ENCODE measurements at regions not wholly inside any gene's neighbourhood (a gene's known extent, or its start where the extent isn't known, plus 50 kb on each side); places are given as distances from the start of the nearest gene placed in this dataset.

DNA sequence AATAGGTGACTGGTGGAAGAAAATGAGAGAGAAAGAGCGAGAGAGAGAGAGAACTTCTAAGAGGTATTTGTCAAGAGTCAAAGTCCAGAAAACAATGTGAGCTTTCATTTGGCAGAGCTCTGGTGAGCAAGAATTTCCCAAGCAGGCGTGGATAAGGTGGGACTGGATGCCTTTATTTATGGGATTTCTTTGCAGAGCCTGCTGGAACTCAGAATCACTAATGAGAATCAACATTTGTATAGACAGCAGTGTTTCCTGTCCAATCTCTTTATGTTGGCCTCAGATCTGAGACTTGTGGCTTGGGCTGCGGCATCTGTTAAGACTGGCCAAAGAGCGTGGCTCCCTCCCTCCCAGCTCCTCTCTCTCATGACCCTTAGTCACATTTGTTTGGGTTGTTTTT, 67.9 kb upstream of the TBL1X start:
- POLR2A ChIA-PET (ENCODE audit: partially characterized antibody) = no interaction called here
- Histone ChIP-seq H3K27ac (ENCODE audit: low read depth, low read length) (no peak overlapping the region), H2AFZ (ENCODE audit: low read length) (no peak overlapping the region), H3K27me3 (replicated peaks in 1 of 4; ENCODE audit: control insufficient read depth in 3 of 4, extremely low read depth in 1 of 4, insufficient read depth in 3 of 4, low read length in 3 of 4) (no peaks in the 10 kb centered on the region), H3K4me3 (ENCODE audit: extremely low read depth in 1 of 4, insufficient read depth in 2 of 4, low read depth in 3 of 4, low read length in 4 of 4) (no peak overlapping the region), H3K79me1 (ENCODE audit: low read depth, low read length) (no peaks in the 10 kb centered on the region), H3K36me3 (ENCODE audit: control insufficient read depth in 2 of 4, insufficient read depth in 4 of 4, low read length in 3 of 4) (no peaks in the 10 kb centered on the region), H2BK120ac (replicated peaks; ENCODE audit: low read depth, low read length) (no peak overlapping the region), H3K79me2 (ENCODE audit: control insufficient read depth in 1 of 2, insufficient read depth in 2 of 2, low read length in 2 of 2) (no peaks in the 10 kb centered on the region), H4K8ac (ENCODE audit: extremely low read depth, insufficient read depth, low read length) (no peak overlapping the region), H3K14ac (ENCODE audit: insufficient read length) (no peak overlapping the region), H3K9me3 (ENCODE audit: insufficient read depth in 2 of 2, low read depth in 1 of 2, low read length in 1 of 2) (no peaks in the 10 kb centered on the region), H2AK5ac (ENCODE audit: low read depth, low read length) (no peak overlapping the region), H3K18ac (ENCODE audit: extremely low read depth, low read length) (no peak overlapping the region), H3K4me2 (ENCODE audit: insufficient read depth in 1 of 2, low read depth in 2 of 2, low read length in 2 of 2) (no peak overlapping the region), H2BK15ac (ENCODE audit: low read length) (no peak overlapping the region), H3K23ac (ENCODE audit: insufficient read length) (no peak overlapping the region), H2BK5ac (ENCODE audit: low read depth, low read length) (no peak overlapping the region), H4K20me1 (replicated peaks in 1 of 2; ENCODE audit: control insufficient read depth in 1 of 2, insufficient read depth in 2 of 2, low read length in 2 of 2) (no peaks in the 10 kb centered on the region), H2BK20ac (ENCODE audit: low read length) (no peak overlapping the region), H3K23me2 (ENCODE audit: low read depth, low read length) (no peaks in the 10 kb centered on the region), H3K56ac (replicated peaks; ENCODE audit: insufficient read length, low read depth, low read length) (no peak overlapping the region), H4K5ac (ENCODE audit: insufficient read length, low read depth, low read length) (no peak overlapping the region), H3K4ac (replicated peaks; ENCODE audit: insufficient read length, low read depth, low read length) (no peak overlapping the region), H4K91ac (replicated peaks; ENCODE audit: insufficient read length, low read length) (no peak overlapping the region), H3K9ac (replicated peaks in 1 of 4; ENCODE audit: extremely low read depth in 1 of 4, low read depth in 3 of 4, low read length in 3 of 4) (no peak overlapping the region), H2BK12ac (ENCODE audit: low read depth, low read length) (no peak overlapping the region), H3K4me1 (replicated peaks in 1 of 4; ENCODE audit: control insufficient read depth in 3 of 4, insufficient read depth in 4 of 4, low read length in 3 of 4) (no peaks in the 10 kb centered on the region)
- FAIRE-seq = no peak
- TF ChIP-seq GABPA (IDR thresholded peaks at IDR 0.05; ENCODE audit: borderline replicate concordance, insufficient read depth, low read length) = no peak
- no peak for TF ChIP-seq BACH1 (IDR thresholded peaks at IDR 0.05; ENCODE audit: low read length)
- TF ChIP-seq SP1 (IDR thresholded peaks at IDR 0.05; ENCODE audit: low read depth, low read length) = no peak
- TF ChIP-seq CTBP2 (IDR thresholded peaks at IDR 0.05; ENCODE audit: borderline replicate concordance, insufficient read depth, insufficient read length, low read length) = no peak
- TF ChIP-seq JUND (IDR thresholded peaks at IDR 0.05; ENCODE audit: low read length) = no peak
- no peak for TF ChIP-seq FOSL1 (IDR thresholded peaks at IDR 0.05; ENCODE audit: insufficient read depth, low read depth, low read length)
- 92% methylated on average over 4 of the region's 4 CpGs; no CpG with 5 or more reads in 1 of the 2 experiments for WGBS, 2 experiments (ENCODE audit: extremely low coverage in 1 of 2, insufficient coverage in 1 of 2, insufficient read length in 1 of 2, insufficient replicate concordance in 2 of 2, low coverage in 1 of 2, low lambda C conversion rate in 2 of 2, missing lambda C conversion rate in 1 of 2)
- DNase-seq (ENCODE audit: low read depth in 1 of 2, low spot score in 2 of 2) = no peak
- CTCF ChIA-PET (ENCODE audit: partially characterized antibody) = no interaction called here
